ENCODE measurements at regions not wholly inside any gene's neighbourhood (a gene's known extent, or its start where the extent isn't known, plus 50 kb on each side); places are given as distances from the start of the nearest gene placed in this dataset.

GRCh38 chr2:104318001-104318665 lies 535.8 kb upstream of the POU3F3 start:
- no peak for DNase-seq (ENCODE audit: low spot score)

- DNase-seq (ENCODE audit: low spot score) = no peak
Measured at GRCh38 chr2:104321116-104321795, 532.7 kb upstream of the POU3F3 start.

- DNase-seq (ENCODE audit: low spot score) = no peak
Measured at GRCh38 chr2:104321796-104322349, 532.0 kb upstream of the POU3F3 start.

- no peak for DNase-seq (ENCODE audit: low spot score)
Measured at GRCh38 chr2:104332731-104333130, 521.2 kb upstream of the POU3F3 start.

- DNase-seq (ENCODE audit: low spot score) = no peak
Measured at GRCh38 chr2:104337869-104338268, 516.0 kb upstream of the POU3F3 start.

GRCh38 chr2:104340162-104340561 lies 513.8 kb upstream of the POU3F3 start:
- no peak for DNase-seq (ENCODE audit: low spot score)

- no peak for DNase-seq (ENCODE audit: low spot score)
Measured at GRCh38 chr2:104340879-104341828, 512.8 kb upstream of the POU3F3 start.

GRCh38 chr2:104344306-104344705 lies 509.6 kb upstream of the POU3F3 start:
- DNase-seq (ENCODE audit: low spot score) = no peak

GRCh38 chr2:104344985-104345384 lies 508.9 kb upstream of the POU3F3 start:
- DNase-seq (ENCODE audit: low spot score) = no peak

- no peak for DNase-seq (ENCODE audit: low spot score)
Measured at GRCh38 chr2:104358122-104358521, 495.8 kb upstream of the POU3F3 start.

- no peak for DNase-seq (ENCODE audit: low spot score)
Measured at GRCh38 chr2:104361414-104361813, 492.5 kb upstream of the POU3F3 start.

GRCh38 chr2:104368089-104368488 lies 485.8 kb upstream of the POU3F3 start:
- no peak for DNase-seq (ENCODE audit: low spot score)

- DNase-seq (ENCODE audit: low spot score) = no peak
Measured at GRCh38 chr2:104371087-104371781, 482.7 kb upstream of the POU3F3 start.

GRCh38 chr2:104375206-104375605 lies 478.7 kb upstream of the POU3F3 start:
- no peak for DNase-seq (ENCODE audit: low spot score)

- peak; percentile 59 for DNase-seq (ENCODE audit: low spot score)
Measured at GRCh38 chr2:104378853-104379374, 475.0 kb upstream of the POU3F3 start.

- no peak for DNase-seq (ENCODE audit: low spot score)
Measured at GRCh38 chr2:104384961-104385360, 469.0 kb upstream of the POU3F3 start.

GRCh38 chr2:104385743-104386142 lies 468.2 kb upstream of the POU3F3 start:
- DNase-seq (ENCODE audit: low spot score) = no peak

- peak; percentile 47 for DNase-seq (ENCODE audit: low spot score)
Measured at GRCh38 chr2:104388296-104388695, 465.6 kb upstream of the POU3F3 start.

- DNase-seq (ENCODE audit: low spot score) = no peak
Measured at GRCh38 chr2:104402825-104403224, 451.1 kb upstream of the POU3F3 start.

- DNase-seq (ENCODE audit: low spot score) = no peak
Measured at GRCh38 chr2:104404526-104404925, 449.4 kb upstream of the POU3F3 start.

- DNase-seq (ENCODE audit: low spot score) = no peak
Measured at GRCh38 chr2:104405623-104406022, 448.3 kb upstream of the POU3F3 start.
